Right lobe of liver (tissue), 6 donors: ENCODE measurements at regions not wholly inside any gene's neighbourhood (a gene's known extent, or its start where the extent isn't known, plus 50 kb on each side); places are given as distances from the start of the nearest gene placed in this dataset.

Experiments used
- ATAC-seq, 4 donors: fragments of 200-7000 bp; cut with Tn5 transposase; one replicate each; pipeline ENCODE4 v1.9.1; 2020; ENCODE audit warnings: mild to moderate bottlenecking in 4 of 4, moderate library complexity in 4 of 4
- DNase-seq, 3 donors: peaks; one replicate each; pipeline ENCODE4 v3.0.0-alpha.2; 2020
- H3K27ac ChIP-seq, 3 donors: fragments of 200-600 bp; one replicate each; pipeline ENCODE4 v1.8.0; 2022
- H3K27me3 ChIP-seq, 2 donors: fragments of 200-600 bp; one replicate each; pipeline ENCODE4 v1.8.0; 2022
- H3K36me3 ChIP-seq, 4 donors: fragments of 200-600 bp; sonication (generic) in 1 of 4; one replicate each; pipeline versions ENCODE4 v1.5.1 to v1.8.0; 2017 to 2022; ENCODE audit warnings: control low read depth in 1 of 4
- H3K4me1 ChIP-seq, 4 donors: fragments of 200-600 bp; sonication (generic) in 1 of 4; one replicate each; pipeline versions ENCODE4 v1.5.1 to v1.8.0; 2017 to 2022; ENCODE audit warnings: control low read depth in 1 of 4
- H3K4me3 ChIP-seq, 3 donors: fragments of 200-600 bp; one replicate each; pipeline ENCODE4 v1.8.0; 2022
- H3K9me3 ChIP-seq, 4 donors: fragments of 200-600 bp; sonication (generic) in 1 of 4; one replicate each; pipeline versions ENCODE4 v1.5.1 to v1.8.0; 2017 to 2022; ENCODE audit warnings: control low read depth in 1 of 4
- POLR2A ChIP-seq: fragments of 450-650 bp; IDR thresholded peaks from one replicate; pipeline ENCODE4 v1.6.1; 2017; ENCODE audit warnings: antibody characterized with exemption, mild to moderate bottlenecking
- WGBS: methylation state at CpG from one replicate; pipeline ENCODE4 v1.1.6; 2018; ENCODE audit warnings: low coverage, low lambda C conversion rate; ENCODE audit not compliant: insufficient coverage; ENCODE audit errors: missing lambda C conversion rate; 5-methylcytosine and 5-hydroxymethylcytosine counted together
- intact Hi-C, 2 donors: fragments of 100-400 bp; cut with DNase I; formaldehyde crosslinking; loops; one replicate each; pipeline versions ENCODE4 v1.11.2 to v1.14.1; 2022
- TF ChIP-seq, protein P1 (sequence below), 4 donors: fragments of 200-600 bp in 3 of 4; fragments of 450-650 bp in 1 of 4; IDR thresholded peaks; one replicate each; pipeline versions ENCODE4 v1.5.1 to v1.8.0; 2016 to 2022; ENCODE audit warnings: antibody characterized with exemption in 4 of 4, mild to moderate bottlenecking in 2 of 4
- donor health status: DM: no; HTN: yes; CAD: no.
- donor health status: DM: no; HTN: no; CAD: no.
- donor health status: DM: no; HTN: no; CAD: no.
- donor health status: DM: no; HTN: yes; CAD: no.
- donor health status: DM: no; HTN: yes; CAD: no.

DNA sequence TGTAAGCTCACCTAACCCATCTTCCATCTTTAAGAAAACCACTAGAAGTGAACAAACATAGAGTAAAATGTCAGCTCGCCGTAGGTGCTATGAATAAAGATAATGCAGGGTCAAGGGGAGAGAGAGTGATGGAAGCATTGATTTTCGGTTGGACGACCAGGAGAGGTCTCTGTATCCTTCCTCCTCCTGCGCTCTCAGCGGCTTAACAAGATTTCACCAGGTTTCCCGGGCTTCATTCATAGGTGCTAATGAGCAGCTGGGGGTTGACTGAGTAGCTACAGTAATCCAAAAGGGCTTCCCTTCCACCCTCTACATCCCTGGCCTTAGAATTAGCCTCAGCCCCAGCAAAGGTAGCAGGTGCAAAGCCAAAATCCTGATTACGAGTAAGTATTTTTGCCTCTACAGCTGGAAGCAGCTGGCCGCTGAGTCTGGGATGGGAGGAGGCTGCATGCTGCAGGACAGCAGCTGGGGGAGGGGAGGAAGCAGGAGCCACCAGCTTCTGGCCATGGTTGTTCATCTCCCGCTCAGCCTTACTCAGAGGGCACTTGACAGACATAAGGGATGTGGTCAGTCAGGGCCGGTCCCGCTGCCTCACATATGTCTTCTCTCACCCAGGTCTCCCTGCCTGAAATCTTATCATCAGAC, 112.0 kb upstream of the IL12B start:
- Histone ChIP-seq H3K36me3 (no peaks in the 10 kb centered on the region), H3K4me3 (no peak overlapping the region), H3K9me3 (no peaks in the 10 kb centered on the region), H3K4me1 (no peaks in the 10 kb centered on the region), H3K27ac (no peak overlapping the region), H3K27me3 (no peaks in the 10 kb centered on the region)
- intact Hi-C loops: loop anchor here in 1 of 2 donors (5.0 kb wide), 1 partner anchor 545 kb away; no protein-coding TSS in a partner anchor
- no peak for TF ChIP-seq POLR2A
- TF ChIP-seq, protein P1, sequence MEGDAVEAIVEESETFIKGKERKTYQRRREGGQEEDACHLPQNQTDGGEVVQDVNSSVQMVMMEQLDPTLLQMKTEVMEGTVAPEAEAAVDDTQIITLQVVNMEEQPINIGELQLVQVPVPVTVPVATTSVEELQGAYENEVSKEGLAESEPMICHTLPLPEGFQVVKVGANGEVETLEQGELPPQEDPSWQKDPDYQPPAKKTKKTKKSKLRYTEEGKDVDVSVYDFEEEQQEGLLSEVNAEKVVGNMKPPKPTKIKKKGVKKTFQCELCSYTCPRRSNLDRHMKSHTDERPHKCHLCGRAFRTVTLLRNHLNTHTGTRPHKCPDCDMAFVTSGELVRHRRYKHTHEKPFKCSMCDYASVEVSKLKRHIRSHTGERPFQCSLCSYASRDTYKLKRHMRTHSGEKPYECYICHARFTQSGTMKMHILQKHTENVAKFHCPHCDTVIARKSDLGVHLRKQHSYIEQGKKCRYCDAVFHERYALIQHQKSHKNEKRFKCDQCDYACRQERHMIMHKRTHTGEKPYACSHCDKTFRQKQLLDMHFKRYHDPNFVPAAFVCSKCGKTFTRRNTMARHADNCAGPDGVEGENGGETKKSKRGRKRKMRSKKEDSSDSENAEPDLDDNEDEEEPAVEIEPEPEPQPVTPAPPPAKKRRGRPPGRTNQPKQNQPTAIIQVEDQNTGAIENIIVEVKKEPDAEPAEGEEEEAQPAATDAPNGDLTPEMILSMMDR (IDR thresholded peaks at IDR 0.05): no peak
- ATAC-seq (no peak), DNase-seq (no peak)
- 36% methylated on average over 8 of the region's 12 CpGs for WGBS

DNA sequence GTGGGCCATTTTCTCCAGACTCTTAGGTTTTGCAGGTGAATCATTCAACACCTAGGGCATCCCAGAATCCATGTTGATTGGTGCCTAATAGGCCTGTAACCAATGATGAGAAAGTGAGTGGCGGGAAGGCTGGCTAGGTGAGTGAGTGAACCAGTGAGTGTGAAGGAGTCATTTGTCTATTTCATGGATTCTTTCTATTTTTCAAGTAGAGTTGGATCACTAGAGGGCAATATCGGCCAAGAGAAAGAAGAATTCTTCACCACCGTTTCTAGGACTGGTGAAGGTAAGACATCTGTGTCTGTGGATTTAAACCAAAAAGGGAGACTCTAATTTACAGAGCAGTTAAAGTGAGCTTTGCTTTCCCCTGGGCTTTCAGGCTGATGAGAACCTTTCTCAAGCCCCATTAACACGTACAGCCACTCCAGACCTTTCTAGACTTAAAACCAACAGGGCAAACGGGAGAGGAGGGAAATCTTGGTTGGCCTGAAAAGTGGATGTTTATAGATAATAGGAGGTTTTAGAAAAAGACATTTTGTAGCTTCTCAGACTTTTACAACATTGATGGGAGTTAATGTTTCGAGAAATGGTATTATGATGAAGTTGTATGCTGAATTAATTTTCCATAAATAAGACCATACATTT, 114.3 kb upstream of the IL12B start:
- no peaks in the 10 kb centered on the region for H3K4me1 ChIP-seq
- H3K27ac ChIP-seq: no peak overlapping the region
- H3K4me3 ChIP-seq: no peak overlapping the region
- DNase-seq (no peak), ATAC-seq (peak; percentile 76 to 92 (median 84))
- 35% methylated on average over 6 of the region's 6 CpGs for WGBS
- intact Hi-C loops: loop anchor here (5.0 kb wide), 1 partner anchor 543 kb away; no protein-coding TSS in a partner anchor
- no peaks in the 10 kb centered on the region for H3K9me3 ChIP-seq
- H3K36me3 ChIP-seq: no peaks in the 10 kb centered on the region
- no peak for TF ChIP-seq POLR2A
- TF ChIP-seq, protein P1 (IDR thresholded peaks at IDR 0.05): peak; percentile 48 to 64 (median 50)
- no peaks in the 10 kb centered on the region for H3K27me3 ChIP-seq

DNA sequence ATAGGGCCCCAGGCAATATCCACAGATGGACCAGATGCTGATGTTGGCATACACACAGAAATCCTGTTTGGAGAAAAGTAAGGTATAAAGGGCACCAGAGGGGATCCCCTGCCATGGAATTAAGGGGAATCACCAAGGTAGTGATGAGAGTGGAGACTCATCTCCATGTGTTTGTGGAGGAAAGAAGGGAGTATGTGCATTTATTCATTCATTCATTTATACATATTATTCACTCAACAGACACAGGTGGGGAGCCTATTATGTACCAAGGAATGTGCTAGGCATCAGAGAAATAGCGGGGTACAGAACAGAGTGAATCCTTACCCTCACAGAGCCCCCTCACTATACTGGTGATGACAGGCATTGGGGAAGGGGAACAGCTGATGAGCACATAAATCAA, 116.8 kb upstream of the IL12B start:
- intact Hi-C loops: loop anchor here in 1 of 2 donors (5.0 kb wide), 1 partner anchor 540 kb away; no protein-coding TSS in a partner anchor
- Histone ChIP-seq H3K36me3 (no peaks in the 10 kb centered on the region), H3K4me1 (no peaks in the 10 kb centered on the region), H3K9me3 (no peaks in the 10 kb centered on the region), H3K4me3 (no peak overlapping the region), H3K27me3 (no peaks in the 10 kb centered on the region), H3K27ac (no peak overlapping the region)
- DNase-seq (no peak), ATAC-seq (no peak)
- no peak for TF ChIP-seq POLR2A
- TF ChIP-seq, protein P1 (IDR thresholded peaks at IDR 0.05): no peak
- WGBS: 80% methylated on average over 1 of the region's 1 CpG

DNA sequence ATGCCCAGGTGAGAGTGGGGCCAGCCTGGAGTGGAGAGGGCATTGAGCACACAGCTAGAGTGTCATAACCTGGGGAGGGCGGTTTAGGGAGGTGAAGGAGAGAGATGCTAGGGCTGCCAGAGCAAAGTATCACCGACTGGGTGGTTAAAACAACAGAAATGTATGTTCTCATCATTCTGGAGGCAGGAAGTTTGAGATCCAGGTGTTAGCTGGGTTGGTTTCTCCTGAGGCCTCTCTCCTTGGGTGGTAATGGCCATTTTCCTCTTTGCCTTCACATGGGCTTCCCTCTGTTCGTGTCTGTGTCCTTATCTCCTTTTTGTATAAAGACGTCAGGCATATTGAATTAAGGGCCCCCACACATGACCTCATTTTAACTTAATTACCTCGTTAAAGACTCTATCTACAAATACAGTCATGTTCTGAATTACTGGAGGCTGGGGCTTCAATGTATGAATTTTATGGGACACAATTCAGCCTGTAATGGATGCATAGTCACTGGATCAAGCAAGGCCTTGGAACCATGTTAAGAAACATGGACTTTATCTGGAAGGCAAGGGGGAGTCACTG, 118.6 kb upstream of the IL12B start:
- no peaks in the 10 kb centered on the region for H3K4me1 ChIP-seq
- ATAC-seq: no peak
- H3K9me3 ChIP-seq: no peaks in the 10 kb centered on the region
- H3K4me3 ChIP-seq: no peak overlapping the region
- H3K36me3 ChIP-seq: no peaks in the 10 kb centered on the region
- TF ChIP-seq, protein P1 (IDR thresholded peaks at IDR 0.05): no peak
- TF ChIP-seq POLR2A: no peak
- 77% methylated on average over 5 of the region's 5 CpGs for WGBS
- H3K27me3 ChIP-seq: no peaks in the 10 kb centered on the region
- no peak overlapping the region for H3K27ac ChIP-seq
- intact Hi-C loops: loop anchor here in 1 of 2 donors (5.0 kb wide), 1 partner anchor 538 kb away; no protein-coding TSS in a partner anchor
- no peak for DNase-seq
